ENCODE measurements at regions not wholly inside any gene's neighbourhood (a gene's known extent, or its start where the extent isn't known, plus 50 kb on each side); places are given as distances from the start of the nearest gene placed in this dataset.

DNA sequence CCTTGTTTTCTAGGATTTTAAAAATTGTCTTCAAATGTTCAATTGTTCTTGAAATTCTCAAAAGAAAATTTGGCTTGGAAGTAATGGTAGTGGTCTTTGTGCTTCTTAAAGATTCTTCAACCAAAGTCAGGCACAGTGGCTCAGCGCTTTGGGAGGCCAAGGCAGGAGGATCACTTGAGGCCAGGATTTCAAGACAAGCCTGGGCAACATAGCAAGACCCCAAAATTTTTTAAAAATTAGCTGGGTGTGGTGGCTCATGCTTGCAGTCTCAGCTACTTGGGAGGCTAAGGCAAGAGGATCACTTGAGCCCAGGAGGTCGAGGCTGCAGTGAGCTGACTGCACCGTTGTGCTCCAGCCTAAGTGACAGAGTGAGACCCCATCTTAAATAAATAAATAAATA, 153.5 kb upstream of the ZNF507 start:
- TF ChIP-seq ZKSCAN8 (CRISPR knock-in tag; IDR thresholded peaks at IDR 0.05; ENCODE audit: borderline replicate concordance), result no peak
- TF ChIP-seq EZH2 (conservative IDR thresholded peaks at IDR 0.05; ENCODE audit: low read depth, low read length), result no peak
- no peak for TF ChIP-seq ZNF790 (CRISPR knock-in tag; IDR thresholded peaks at IDR 0.05; ENCODE audit: borderline replicate concordance)

All from HepG2 (cell line).